D721Med (cell line): ENCODE measurements at regions not wholly inside any gene's neighbourhood (a gene's known extent, or its start where the extent isn't known, plus 50 kb on each side); places are given as distances from the start of the nearest gene placed in this dataset.

Experiments
- DNase-seq: peaks from one replicate; pipeline ENCODE4 v3.0.0; 2011; ENCODE audit warnings: low spot score; ENCODE audit not compliant: insufficient read length
- FAIRE-seq: peaks from 2 replicates; lab custom pipeline; 2011; peaks lifted over from hg19 to GRCh38; lab: Jason Lieb, UNC
- CTCF ChIP-seq: IDR thresholded peaks from 2 replicates; pipeline ENCODE4 v1.5.1; 2012; ENCODE audit warnings: mild to moderate bottlenecking, control low read depth; ENCODE audit not compliant: insufficient read depth; ENCODE audit errors: missing control alignments

DNA sequence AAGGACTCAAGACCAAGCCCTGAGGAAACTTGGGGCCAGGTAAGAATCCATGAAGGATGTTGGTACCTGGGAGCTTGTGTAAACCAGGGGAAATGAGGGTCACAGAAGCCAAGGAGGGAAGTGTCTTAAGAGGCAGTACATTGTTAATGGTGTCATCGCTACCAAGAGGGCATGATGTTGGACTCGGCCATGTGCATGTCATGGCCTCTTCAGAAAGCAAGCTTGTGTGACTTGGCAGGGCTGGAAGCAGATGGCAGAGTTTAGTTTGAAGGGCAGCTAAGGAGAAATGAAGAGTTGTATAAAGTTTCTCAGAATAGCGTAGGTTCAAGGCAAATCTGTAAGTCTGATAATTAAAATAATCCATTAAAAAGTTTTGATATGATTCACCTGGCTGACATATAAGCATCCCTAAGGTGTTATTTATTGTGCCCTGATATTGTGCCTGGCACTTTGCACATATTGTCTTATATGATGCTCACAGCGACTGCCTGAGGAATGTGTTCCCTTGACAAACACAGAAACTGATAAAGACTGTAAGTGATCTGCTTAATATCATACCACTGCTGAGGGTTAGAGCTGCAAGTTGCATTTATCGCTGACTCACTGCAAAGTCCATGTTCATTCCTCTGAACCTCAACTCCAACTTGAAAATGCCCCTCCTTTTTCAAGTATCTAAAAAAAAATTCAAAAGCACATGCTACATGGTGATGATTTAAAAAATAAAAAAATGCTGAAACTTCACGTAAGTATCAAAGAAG lies 81.3 kb upstream of the PTPN3 start:
- DNase-seq (no peak), FAIRE-seq (no peak)
- no peak for TF ChIP-seq CTCF

GRCh38 chr9:109582386-109582785 lies 84.3 kb upstream of the PTPN3 start:
- no peak for DNase-seq
- no peak for TF ChIP-seq CTCF
- FAIRE-seq, result no peak

- TF ChIP-seq CTCF, result no peak
- FAIRE-seq, result no peak
- DNase-seq, result no peak
Observed at GRCh38 chr9:109584205-109584604, 86.1 kb upstream of the PTPN3 start.

DNA sequence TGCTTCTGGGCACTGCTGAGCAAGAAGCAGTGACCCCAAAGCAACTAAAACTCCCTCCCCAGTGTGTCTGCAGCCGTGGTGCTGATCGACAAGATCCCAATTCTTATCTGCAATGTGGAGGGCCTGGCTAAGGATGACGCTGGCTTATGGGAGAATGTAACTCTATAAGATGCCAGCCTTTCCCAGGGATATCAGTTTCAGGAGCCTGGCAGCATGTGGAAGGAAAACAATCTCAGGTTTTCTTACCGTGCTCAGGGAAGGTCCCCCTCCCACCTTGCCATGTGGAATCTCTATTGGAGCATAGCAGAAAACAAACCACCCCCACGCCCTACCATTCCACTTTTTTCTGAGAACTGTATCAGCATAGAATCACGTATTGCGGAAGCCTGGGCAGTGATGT lies 87.7 kb upstream of the PTPN3 start:
- FAIRE-seq, result no peak
- TF ChIP-seq CTCF, result no peak
- DNase-seq, result no peak

- FAIRE-seq, result no peak
- no peak for DNase-seq
- no peak for TF ChIP-seq CTCF
Observed at GRCh38 chr9:109586993-109587392, 88.9 kb upstream of the PTPN3 start.

DNA sequence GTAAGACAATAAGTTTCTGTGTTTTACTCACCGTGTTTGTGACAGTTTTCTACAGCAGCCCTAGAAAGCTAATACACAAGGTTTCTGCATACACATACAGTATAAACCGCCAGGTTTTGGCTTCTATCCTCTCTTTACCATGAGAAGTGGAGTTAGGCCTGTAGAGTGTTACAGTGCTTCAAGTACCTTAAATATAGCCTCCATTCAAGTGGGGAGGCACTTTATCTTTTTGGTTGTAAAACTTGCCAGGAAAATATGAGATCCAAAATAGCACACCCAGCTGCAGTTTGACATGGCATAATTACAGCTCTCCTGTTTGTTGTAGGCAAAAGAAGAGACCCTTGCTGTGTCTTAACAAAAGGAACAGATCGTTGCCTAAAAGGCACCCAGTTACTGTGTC lies 90.3 kb upstream of the PTPN3 start:
- FAIRE-seq, result no peak
- TF ChIP-seq CTCF, result no peak
- no peak for DNase-seq

DNA sequence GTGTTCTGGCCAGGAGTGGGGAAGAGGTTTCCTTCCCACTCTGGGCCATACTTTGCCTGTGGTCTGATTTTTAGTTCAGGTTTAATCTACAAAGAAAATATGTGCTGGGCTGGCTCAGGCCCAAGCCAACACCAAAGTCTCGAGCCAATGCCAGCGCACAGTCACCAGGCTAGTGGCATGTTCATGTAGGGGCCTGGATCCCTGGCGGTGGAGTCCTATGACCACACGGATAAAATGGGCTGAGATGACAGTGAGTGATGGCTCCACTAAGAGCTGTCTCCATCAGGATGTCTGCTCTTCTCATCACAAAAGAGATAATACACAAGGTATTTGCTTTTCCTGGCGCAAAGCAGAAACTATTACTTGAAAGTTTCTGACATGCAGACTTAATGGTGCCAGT lies 92.9 kb upstream of the PTPN3 start:
- no peak for DNase-seq
- FAIRE-seq, result no peak
- TF ChIP-seq CTCF, result no peak
